AG04450 (cell line): ENCODE measurements at regions not wholly inside any gene's neighbourhood (a gene's known extent, or its start where the extent isn't known, plus 50 kb on each side); places are given as distances from the start of the nearest gene placed in this dataset.
"Not testable (repeated sequence)": the region's sequence is repeated elsewhere in the genome, so short reads cannot be mapped to it uniquely, and the experiment has no call there.

Source experiments
- CTCF ChIA-PET: fragments of 300-600, 350-600 bp; formaldehyde crosslinking; extraction: SDS; loops from one replicate; lab custom pipeline; 2022; ENCODE audit warnings: antibody characterized with exemption, inconsistent platforms; lab: Charles Lee
- POLR2A ChIA-PET: fragments of 350-600 bp; formaldehyde crosslinking; extraction: SDS; loops from one replicate; lab custom pipeline; 2021; ENCODE audit warnings: antibody characterized with exemption, inconsistent platforms; lab: Yijun Ruan, JAX
- DNase-seq: peaks from one replicate; pipeline ENCODE4 v3.0.0-alpha.2; 2011; ENCODE audit warnings: low read depth, low spot score
- H3K27ac ChIP-seq: one replicate; pipeline ENCODE4 v1.5.1; 2012; ENCODE audit warnings: low read depth, low read length, control low read depth
- H3K27me3 ChIP-seq: one replicate; pipeline ENCODE4 v1.6.0; 2012; ENCODE audit warnings: low read length; ENCODE audit not compliant: control insufficient read depth, insufficient read depth
- H3K4me3 ChIP-seq: 2 replicates; pipeline ENCODE4 v1.5.1; 2011; ENCODE audit warnings: mild to moderate bottlenecking, low read depth, low read length, control low read depth
- H3K9me3 ChIP-seq: 2 replicates; pipeline ENCODE4 v1.5.1; 2012; ENCODE audit warnings: low read length; ENCODE audit not compliant: control insufficient read depth, insufficient read depth
- CTCF ChIP-seq: IDR thresholded peaks from 2 replicates; pipeline ENCODE4 v1.5.1; 2011; ENCODE audit warnings: low read depth, low read length, control low read depth, inconsistent platforms

- TF ChIP-seq CTCF = no peak
- Histone ChIP-seq H3K9me3 (no peaks in the 10 kb centered on the region; the same call in 1 of the 2 replicates), H3K4me3 (no peak overlapping the region), H3K27me3 (no peaks in the 10 kb centered on the region), H3K27ac (no peak overlapping the region)
- ChIA-PET CTCF (no interaction called here), POLR2A (no interaction called here)
- no peak for DNase-seq
These were observed 1210.2 kb upstream of the ATXN8OS start for GRCh38 chr13:68897331-68897928.

- Histone ChIP-seq H3K27ac (no peak overlapping the region), H3K4me3 (no peak overlapping the region), H3K27me3 (no peaks in the 10 kb centered on the region), H3K9me3 (no peaks in the 10 kb centered on the region; the same call in 1 of the 2 replicates)
- CTCF ChIA-PET = no interaction called here
- TF ChIP-seq CTCF = no peak
- no peak for DNase-seq
- POLR2A ChIA-PET = no interaction called here
These were observed 1211.9 kb upstream of the ATXN8OS start for GRCh38 chr13:68895696-68896095.

- H3K9me3 ChIP-seq, H3K27ac ChIP-seq, CTCF ChIA-PET, DNase-seq, H3K27me3 ChIP-seq, POLR2A ChIA-PET, H3K4me3 ChIP-seq: not testable (repeated sequence)
These were observed 1213.9 kb upstream of the ATXN8OS start for GRCh38 chr13:68893721-68894120.

- H3K9me3 ChIP-seq, H3K4me3 ChIP-seq, POLR2A ChIA-PET, H3K27me3 ChIP-seq, DNase-seq, CTCF ChIA-PET, H3K27ac ChIP-seq: not testable (repeated sequence)
These were observed 1215.0 kb upstream of the ATXN8OS start for GRCh38 chr13:68892596-68892995.

GRCh38 chr13:68890101-68890500, 1217.5 kb upstream of the ATXN8OS start:
- H3K27me3 ChIP-seq, CTCF ChIA-PET, DNase-seq, POLR2A ChIA-PET, H3K9me3 ChIP-seq, H3K4me3 ChIP-seq, H3K27ac ChIP-seq: not testable (repeated sequence)

GRCh38 chr13:68888832-68889231, 1218.8 kb upstream of the ATXN8OS start:
- ChIA-PET POLR2A (no interaction called here), CTCF (no interaction called here)
- H3K27ac ChIP-seq = no peak overlapping the region
- no peak for DNase-seq
- TF ChIP-seq CTCF = no peak
- H3K9me3 ChIP-seq = no peaks in the 10 kb centered on the region; the same call in 1 of the 2 replicates
- no peaks in the 10 kb centered on the region for H3K27me3 ChIP-seq
- no peak overlapping the region for H3K4me3 ChIP-seq
